OCI-LY7 (cell line): ENCODE measurements at regions not wholly inside any gene's neighbourhood (a gene's known extent, or its start where the extent isn't known, plus 50 kb on each side); places are given as distances from the start of the nearest gene placed in this dataset.

Source experiments
- EZH2phosphoT487 ChIP-seq: fragments of 200-600 bp; sonication (generic); IDR thresholded peaks from 2 replicates; pipeline ENCODE4 v1.6.1; 2018; ENCODE audit warnings: low read depth, borderline replicate concordance, mild to moderate bottlenecking, mixed run types, antibody characterized with exemption, low read length, moderate library complexity, mixed read lengths
- TF ChIP-seq, protein P1 (sequence below): fragments of 200-600 bp; sonication (generic); conservative IDR thresholded peaks from 2 replicates; pipeline ENCODE4 v1.5.1; 2014; ENCODE audit warnings: mild to moderate bottlenecking, antibody characterized with exemption, low read length, moderate library complexity, mixed read lengths

DNA sequence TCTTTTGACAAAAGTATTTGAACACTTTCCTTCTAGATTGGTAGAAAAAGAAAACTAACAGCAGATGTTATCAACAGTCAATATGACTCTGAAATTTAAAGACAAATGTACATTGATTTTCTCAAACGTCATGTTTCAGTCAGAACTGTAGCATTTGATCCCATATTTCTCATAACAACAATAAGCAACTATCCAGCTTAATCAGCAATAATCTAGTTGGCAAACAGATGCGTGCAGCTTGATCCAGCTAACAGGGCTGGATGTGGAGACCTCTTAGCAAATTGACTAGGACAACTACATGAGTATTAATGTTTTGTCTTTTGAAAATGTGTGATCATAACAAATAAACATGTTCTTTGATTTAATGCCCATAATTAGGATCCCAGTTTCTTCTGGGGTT is 94.0 kb upstream of the STT3B start:
- TF ChIP-seq, protein P1, sequence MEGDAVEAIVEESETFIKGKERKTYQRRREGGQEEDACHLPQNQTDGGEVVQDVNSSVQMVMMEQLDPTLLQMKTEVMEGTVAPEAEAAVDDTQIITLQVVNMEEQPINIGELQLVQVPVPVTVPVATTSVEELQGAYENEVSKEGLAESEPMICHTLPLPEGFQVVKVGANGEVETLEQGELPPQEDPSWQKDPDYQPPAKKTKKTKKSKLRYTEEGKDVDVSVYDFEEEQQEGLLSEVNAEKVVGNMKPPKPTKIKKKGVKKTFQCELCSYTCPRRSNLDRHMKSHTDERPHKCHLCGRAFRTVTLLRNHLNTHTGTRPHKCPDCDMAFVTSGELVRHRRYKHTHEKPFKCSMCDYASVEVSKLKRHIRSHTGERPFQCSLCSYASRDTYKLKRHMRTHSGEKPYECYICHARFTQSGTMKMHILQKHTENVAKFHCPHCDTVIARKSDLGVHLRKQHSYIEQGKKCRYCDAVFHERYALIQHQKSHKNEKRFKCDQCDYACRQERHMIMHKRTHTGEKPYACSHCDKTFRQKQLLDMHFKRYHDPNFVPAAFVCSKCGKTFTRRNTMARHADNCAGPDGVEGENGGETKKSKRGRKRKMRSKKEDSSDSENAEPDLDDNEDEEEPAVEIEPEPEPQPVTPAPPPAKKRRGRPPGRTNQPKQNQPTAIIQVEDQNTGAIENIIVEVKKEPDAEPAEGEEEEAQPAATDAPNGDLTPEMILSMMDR = no peak
- no peak for TF ChIP-seq EZH2phosphoT487
